Endothelial cell of umbilical vein (primary cell): ENCODE measurements at regions not wholly inside any gene's neighbourhood (a gene's known extent, or its start where the extent isn't known, plus 50 kb on each side); places are given as distances from the start of the nearest gene placed in this dataset.

ENCODE experiments used
- BruUV-seq: library from RNA; stranded (reverse); fragments of 400-500 nt; replicated peaks from 2 replicates; lab custom pipeline; 2021; lab: Mats Ljungman, UMichigan
- CTCF ChIA-PET: fragments of 300-600, 350-600 bp; sonication (Branson Sonifier 250); formaldehyde crosslinking; loops from one replicate; lab custom pipeline; 2021; ENCODE audit warnings: antibody characterized with exemption, inconsistent platforms; lab: Charles Lee
- POLR2A ChIA-PET: fragments of 300-600, 350-600 bp; sonication (Branson Sonifier 250); formaldehyde crosslinking; loops from one replicate; lab custom pipeline; 2021; ENCODE audit warnings: antibody characterized with exemption, inconsistent platforms; lab: Charles Lee
- DNase-seq: peaks from one replicate; pipeline ENCODE4 v3.0.0-alpha.2; 2011; ENCODE audit warnings: low read depth, low spot score
- FAIRE-seq: peaks from 2 replicates; lab custom pipeline; 2011; peaks lifted over from hg19 to GRCh38; lab: Jason Lieb, UNC
- H2AFZ ChIP-seq: 2 replicates; pipeline ENCODE4 v1.6.0; 2012; ENCODE audit warnings: low read depth, low read length, control low read depth, inconsistent platforms
- H3K27ac ChIP-seq: 2 replicates; pipeline ENCODE4 v1.5.1; 2011; ENCODE audit warnings: low read depth, mild to moderate bottlenecking, control low read depth, low read length, moderate library complexity; ENCODE audit not compliant: insufficient read depth
- H3K27me3 ChIP-seq, 2 experiments: 2 replicates each; pipeline versions ENCODE4 v1.6.0 to v1.6.1; 2011; ENCODE audit warnings: low read length in 2 of 2, mixed read lengths in 1 of 2; ENCODE audit not compliant: control insufficient read depth in 2 of 2, insufficient read depth in 2 of 2
- H3K36me3 ChIP-seq, 2 experiments: 2 replicates in 1 of 2; 3 replicates in 1 of 2; pipeline ENCODE4 v1.5.1; 2011; ENCODE audit warnings: low read length in 2 of 2, mild to moderate bottlenecking in 1 of 2, moderate library complexity in 1 of 2; ENCODE audit not compliant: control insufficient read depth in 2 of 2, insufficient read depth in 2 of 2; ENCODE audit errors: extremely low read depth in 1 of 2
- H3K4me1 ChIP-seq: 3 replicates; pipeline ENCODE4 v1.5.1; 2011; ENCODE audit warnings: mild to moderate bottlenecking, low read length; ENCODE audit not compliant: control insufficient read depth, insufficient read depth; ENCODE audit errors: extremely low read depth
- H3K4me2 ChIP-seq: 2 replicates; pipeline ENCODE4 v1.6.1; 2011; ENCODE audit warnings: low read length, control low read depth, mixed read lengths; ENCODE audit not compliant: insufficient read depth
- H3K4me3 ChIP-seq, 3 experiments: fragments of 200-600 bp in 1 of 3; sonication (generic), shearing (Covaris generic) in 1 of 3; replicated peaks in 1 of 3; 2 replicates each; pipeline ENCODE4 v1.5.1; 2011 to 2016; ENCODE audit warnings: control low read depth in 3 of 3, low read length in 3 of 3, mild to moderate bottlenecking in 2 of 3, inconsistent platforms in 1 of 3, low read depth in 1 of 3, moderate library complexity in 1 of 3; ENCODE audit not compliant: insufficient read depth in 1 of 3
- H3K79me2 ChIP-seq: 2 replicates; pipeline ENCODE4 v1.6.0; 2012; ENCODE audit warnings: low read length, inconsistent platforms; ENCODE audit not compliant: control insufficient read depth, insufficient read depth
- H3K9ac ChIP-seq: replicated peaks from 2 replicates; pipeline ENCODE3; 2011; ENCODE audit warnings: low read length, control low read depth; ENCODE audit not compliant: insufficient read depth; ENCODE audit errors: extremely low read depth
- H3K9me1 ChIP-seq: replicated peaks from 3 replicates; pipeline ENCODE4 v1.6.0; 2011; ENCODE audit warnings: mild to moderate bottlenecking, low read length; ENCODE audit not compliant: control insufficient read depth, insufficient read depth; ENCODE audit errors: extremely low read depth
- H3K9me3 ChIP-seq: replicated peaks from 2 replicates; pipeline ENCODE4 v1.5.1; 2012; ENCODE audit warnings: low read length, inconsistent platforms; ENCODE audit not compliant: control insufficient read depth, insufficient read depth
- H4K20me1 ChIP-seq: replicated peaks from 2 replicates; pipeline ENCODE3; 2011; ENCODE audit warnings: mild to moderate bottlenecking, low read length; ENCODE audit not compliant: control insufficient read depth, insufficient read depth; ENCODE audit errors: extremely low read depth
- EZH2 ChIP-seq: IDR thresholded peaks from 2 replicates; pipeline ENCODE4 v1.6.1; 2012; ENCODE audit warnings: borderline replicate concordance, low read depth, mild to moderate bottlenecking, moderate library complexity, low read length, inconsistent platforms; ENCODE audit not compliant: severe bottlenecking
- FOS ChIP-seq: IDR thresholded peaks from 2 replicates; pipeline ENCODE4 v1.6.1; 2011; ENCODE audit warnings: mild to moderate bottlenecking, low read length, moderate library complexity, borderline replicate concordance; ENCODE audit not compliant: insufficient read depth
- GATA2 ChIP-seq: IDR thresholded peaks from 2 replicates; pipeline ENCODE4 v1.7.0; 2011; ENCODE audit warnings: low read depth, mild to moderate bottlenecking, moderate library complexity, mixed read lengths, low read length; ENCODE audit not compliant: insufficient read length, insufficient read depth
- JUN ChIP-seq: IDR thresholded peaks from 2 replicates; pipeline ENCODE4 v1.6.1; 2011; ENCODE audit warnings: borderline replicate concordance, low read depth; ENCODE audit not compliant: insufficient read length, insufficient read depth
- MYC ChIP-seq: IDR thresholded peaks from one replicate; pipeline ENCODE4 v1.6.1; 2011; ENCODE audit warnings: mild to moderate bottlenecking, low read depth, low read length
- POLR2A ChIP-seq: IDR thresholded peaks from 2 replicates; pipeline ENCODE4 v1.6.1; 2012; ENCODE audit warnings: low read depth, mild to moderate bottlenecking, control low read depth, low read length
- POLR2AphosphoS5 ChIP-seq: IDR thresholded peaks from 2 replicates; pipeline ENCODE4 v1.6.1; 2012; ENCODE audit warnings: low read depth, mild to moderate bottlenecking, control low read depth, low read length, moderate library complexity; ENCODE audit not compliant: insufficient read depth
- dilution Hi-C: fragments of 300-500 bp; cut with MboI; formaldehyde crosslinking; loops from one replicate; pipeline ENCODE4 v1.15.0; 2019; ENCODE audit warnings: low sequenced_read_pairs; ENCODE audit not compliant: extremely low pct_ligation_motif_present
- intact Hi-C: fragments of 100-400 bp; cut with micrococcal nuclease; formaldehyde crosslinking; loops from one replicate; pipeline ENCODE4 v1.10.0; 2022
- TF ChIP-seq, protein P1 (sequence below): IDR thresholded peaks from 2 replicates; pipeline ENCODE4 v1.6.1; 2011; ENCODE audit not compliant: insufficient read depth, insufficient read length
- TF ChIP-seq, protein P2 (sequence below), 2 donors: IDR thresholded peaks; 1 replicate in 1 of 2; 2 replicates in 1 of 2; pipeline ENCODE4 v1.5.1; 2011; ENCODE audit warnings: low read length in 2 of 2, mild to moderate bottlenecking in 2 of 2, moderate library complexity in 2 of 2, control low read depth in 1 of 2, inconsistent platforms in 1 of 2, low read depth in 1 of 2; ENCODE audit not compliant: insufficient read depth in 1 of 2; ENCODE audit errors: extremely low read depth in 1 of 2

DNA sequence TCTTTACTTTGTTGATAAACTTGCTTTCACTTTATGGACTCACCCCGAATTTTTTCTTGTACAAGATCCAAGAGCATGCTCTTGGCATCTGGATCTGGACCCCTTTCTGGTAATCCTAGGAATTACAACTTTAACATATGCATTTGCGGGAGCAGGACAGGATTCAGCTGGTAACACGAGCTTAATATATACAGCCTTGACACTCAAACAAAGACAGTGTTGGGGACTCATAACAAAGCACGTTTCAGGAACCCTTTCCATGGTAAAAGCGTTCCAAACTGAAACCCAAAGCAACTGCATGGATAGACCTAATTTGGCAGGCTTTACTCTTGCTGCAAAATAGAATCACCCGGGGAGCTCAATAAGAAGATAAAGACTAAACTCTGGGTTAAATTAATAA lies 349.7 kb upstream of the AMELY start:
- no TSS peak for BruUV-seq
- CTCF ChIA-PET = no interaction called here
- no peaks in the 10 kb centered on the region for H3K27me3 ChIP-seq
- DNase-seq = no peak
- dilution Hi-C loops = no loop called here
- no peak overlapping the region for H3K9ac ChIP-seq
- no peaks in the 10 kb centered on the region for H3K9me3 ChIP-seq
- H2AFZ ChIP-seq = no peak overlapping the region
- no peaks in the 10 kb centered on the region for H3K79me2 ChIP-seq
- no peak overlapping the region for H3K4me2 ChIP-seq
- no peaks in the 10 kb centered on the region for H3K9me1 ChIP-seq
- no peak for FAIRE-seq
- no peak for TF ChIP-seq POLR2AphosphoS5
- no peaks in the 10 kb centered on the region for H4K20me1 ChIP-seq
- no peaks in the 10 kb centered on the region for H3K36me3 ChIP-seq
- no peak overlapping the region for H3K4me3 ChIP-seq
- H3K27ac ChIP-seq = no peak overlapping the region
- no peaks in the 10 kb centered on the region for H3K4me1 ChIP-seq
- POLR2A ChIA-PET = no interaction called here
- intact Hi-C loops = no loop called here

DNA sequence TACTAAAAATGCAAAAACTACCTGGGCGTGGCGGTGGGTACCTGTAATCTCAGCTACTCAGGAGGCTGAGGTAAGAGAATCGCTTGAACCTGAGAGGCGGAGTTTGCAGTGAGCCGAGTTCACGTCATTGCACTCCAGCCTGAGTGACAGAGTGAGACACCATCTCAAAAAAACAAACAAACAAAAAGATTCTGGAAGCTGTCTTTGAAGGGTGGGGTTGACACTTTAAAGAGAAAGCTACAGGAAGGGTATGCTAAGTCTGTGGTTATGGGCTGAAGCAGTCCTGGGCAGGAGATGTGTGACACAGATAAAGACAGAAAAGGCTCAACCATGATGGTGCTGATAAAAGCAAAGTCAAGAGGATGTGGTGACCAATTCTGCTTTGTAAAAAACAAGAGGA lies 328.5 kb upstream of the AMELY start:
- Histone ChIP-seq H3K9ac (no peak overlapping the region), H4K20me1 (no peaks in the 10 kb centered on the region), H3K36me3 (no peaks in the 10 kb centered on the region), H3K4me1 (no peaks in the 10 kb centered on the region), H3K79me2 (no peaks in the 10 kb centered on the region), H3K27me3 (no peaks in the 10 kb centered on the region), H3K4me2 (no peak overlapping the region), H2AFZ (no peak overlapping the region), H3K4me3 (no peak overlapping the region), H3K9me1 (no peaks in the 10 kb centered on the region), H3K27ac (no peak overlapping the region), H3K9me3 (no peaks in the 10 kb centered on the region)
- intact Hi-C loops (no loop called here), dilution Hi-C loops (no loop called here)
- FAIRE-seq = no peak
- BruUV-seq = no TSS peak
- DNase-seq = no peak
- ChIA-PET CTCF (no interaction called here), POLR2A (no interaction called here)
- TF ChIP-seq EZH2 (no peak), MYC (no peak), GATA2 (no peak), POLR2AphosphoS5 (no peak), FOS (no peak), POLR2A (no peak), JUN (no peak)
- TF ChIP-seq, protein P1, sequence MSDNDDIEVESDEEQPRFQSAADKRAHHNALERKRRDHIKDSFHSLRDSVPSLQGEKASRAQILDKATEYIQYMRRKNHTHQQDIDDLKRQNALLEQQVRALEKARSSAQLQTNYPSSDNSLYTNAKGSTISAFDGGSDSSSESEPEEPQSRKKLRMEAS = no peak
- TF ChIP-seq, protein P2, sequence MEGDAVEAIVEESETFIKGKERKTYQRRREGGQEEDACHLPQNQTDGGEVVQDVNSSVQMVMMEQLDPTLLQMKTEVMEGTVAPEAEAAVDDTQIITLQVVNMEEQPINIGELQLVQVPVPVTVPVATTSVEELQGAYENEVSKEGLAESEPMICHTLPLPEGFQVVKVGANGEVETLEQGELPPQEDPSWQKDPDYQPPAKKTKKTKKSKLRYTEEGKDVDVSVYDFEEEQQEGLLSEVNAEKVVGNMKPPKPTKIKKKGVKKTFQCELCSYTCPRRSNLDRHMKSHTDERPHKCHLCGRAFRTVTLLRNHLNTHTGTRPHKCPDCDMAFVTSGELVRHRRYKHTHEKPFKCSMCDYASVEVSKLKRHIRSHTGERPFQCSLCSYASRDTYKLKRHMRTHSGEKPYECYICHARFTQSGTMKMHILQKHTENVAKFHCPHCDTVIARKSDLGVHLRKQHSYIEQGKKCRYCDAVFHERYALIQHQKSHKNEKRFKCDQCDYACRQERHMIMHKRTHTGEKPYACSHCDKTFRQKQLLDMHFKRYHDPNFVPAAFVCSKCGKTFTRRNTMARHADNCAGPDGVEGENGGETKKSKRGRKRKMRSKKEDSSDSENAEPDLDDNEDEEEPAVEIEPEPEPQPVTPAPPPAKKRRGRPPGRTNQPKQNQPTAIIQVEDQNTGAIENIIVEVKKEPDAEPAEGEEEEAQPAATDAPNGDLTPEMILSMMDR (IDR thresholded peaks at IDR 0.05; ENCODE audit: extremely low read depth in 1 of 2, insufficient read depth in 1 of 2, low read depth in 1 of 2, low read length in 2 of 2) = no peak
